Neural progenitor cell (in vitro differentiated cells): ENCODE measurements at regions not wholly inside any gene's neighbourhood (a gene's known extent, or its start where the extent isn't known, plus 50 kb on each side); places are given as distances from the start of the nearest gene placed in this dataset.

Experiments used
- DNase-seq: peaks from one replicate; pipeline ENCODE4 v3.0.0-alpha.2; 2016; ENCODE audit warnings: low spot score
- H2AFZ ChIP-seq: fragments of 200-600 bp; sonication (generic); replicated peaks from 2 replicates; pipeline ENCODE4 v1.6.1; 2016; ENCODE audit warnings: antibody characterized with exemption
- H3F3A ChIP-seq: fragments of 200-600 bp; sonication (generic); 2 replicates; pipeline ENCODE4 v1.6.1; 2016; ENCODE audit warnings: antibody characterized with exemption, low read depth
- H3K27ac ChIP-seq: fragments of 200-600 bp; sonication (generic); 2 replicates; pipeline ENCODE4 v1.5.1; 2016; ENCODE audit warnings: mild to moderate bottlenecking
- H3K27me3 ChIP-seq: fragments of 200-600 bp; sonication (generic); 2 replicates; pipeline ENCODE4 v1.6.1; 2016; ENCODE audit warnings: mild to moderate bottlenecking, moderate library complexity
- H3K36me3 ChIP-seq: fragments of 200-600 bp; sonication (generic); 2 replicates; pipeline ENCODE4 v1.5.1; 2016
- H3K4me1 ChIP-seq: fragments of 200-600 bp; sonication (generic); 2 replicates; pipeline ENCODE4 v1.6.1; 2016; ENCODE audit warnings: mixed run types
- H3K4me2 ChIP-seq: fragments of 200-600 bp; sonication (generic); 2 replicates; pipeline ENCODE4 v1.6.1; 2016
- H3K4me3 ChIP-seq: fragments of 200-600 bp; sonication (generic); 2 replicates; pipeline ENCODE4 v1.5.1; 2016
- H3K79me2 ChIP-seq: fragments of 200-600 bp; sonication (generic); 2 replicates; pipeline ENCODE4 v1.6.1; 2016; ENCODE audit warnings: low read depth
- H3K9ac ChIP-seq: fragments of 200-600 bp; sonication (generic); 2 replicates; pipeline ENCODE4 v1.6.1; 2016
- H3K9me3 ChIP-seq: fragments of 200-600 bp; sonication (generic); 2 replicates; pipeline ENCODE4 v1.5.1; 2016; ENCODE audit warnings: low read depth
- H4K20me1 ChIP-seq: fragments of 200-600 bp; sonication (generic); 2 replicates; pipeline ENCODE4 v1.6.1; 2016; ENCODE audit warnings: low read depth
- H3K27ac Mint-ChIP-seq: 3 replicates; pipeline ENCODE4 v1.8.0; 2021; ENCODE audit warnings: mixed read lengths
- H3K27me3 Mint-ChIP-seq: 2 replicates; pipeline ENCODE4 v1.8.0; 2022; ENCODE audit warnings: low read depth, mild to moderate bottlenecking, inconsistent platforms, moderate library complexity, mixed read lengths; ENCODE audit not compliant: insufficient read depth
- H3K36me3 Mint-ChIP-seq: 3 replicates; pipeline ENCODE4 v1.8.0; 2021; ENCODE audit warnings: mixed read lengths
- H3K4me1 Mint-ChIP-seq: 3 replicates; pipeline ENCODE4 v1.8.0; 2021; ENCODE audit warnings: mixed read lengths
- H3K4me3 Mint-ChIP-seq: 3 replicates; pipeline ENCODE4 v1.8.0; 2021; ENCODE audit warnings: mild to moderate bottlenecking, moderate library complexity, mixed read lengths
- H3K9me3 Mint-ChIP-seq: 3 replicates; pipeline ENCODE4 v1.8.0; 2020; ENCODE audit warnings: mixed read lengths
- EZH2 ChIP-seq: fragments of 200-600 bp; sonication (generic); IDR thresholded peaks from 2 replicates; pipeline ENCODE4 v1.6.1; 2017; ENCODE audit warnings: antibody characterized with exemption, mild to moderate bottlenecking, moderate library complexity
- EZH2phosphoT487 ChIP-seq: fragments of 200-600 bp; sonication (generic); IDR thresholded peaks from 2 replicates; pipeline ENCODE4 v1.6.1; 2017; ENCODE audit warnings: antibody characterized with exemption
- TF ChIP-seq, protein P1 (sequence below): fragments of 200-600 bp; sonication (generic); IDR thresholded peaks from 2 replicates; pipeline ENCODE4 v1.5.1; 2017; ENCODE audit warnings: antibody characterized with exemption, mild to moderate bottlenecking

DNA sequence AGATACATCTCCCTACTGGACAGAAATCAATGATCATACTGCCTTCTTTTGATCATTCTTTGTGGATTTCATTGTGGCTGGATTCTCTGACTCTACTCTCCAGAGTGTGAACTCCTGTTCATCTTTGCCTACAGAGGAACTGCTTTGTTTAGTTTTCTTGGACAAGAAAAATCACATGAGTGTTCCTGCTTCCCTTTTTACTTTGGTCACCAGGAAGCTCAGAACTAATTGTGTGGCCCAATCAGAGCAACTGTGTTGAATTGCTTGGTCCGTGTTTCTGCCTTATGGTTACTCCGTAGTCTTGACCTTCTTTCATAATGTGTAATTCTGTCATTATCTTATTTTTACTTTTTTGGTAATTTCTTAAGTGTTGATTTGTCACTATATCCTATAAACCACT is 97.0 kb downstream of the MAF start:
- Histone ChIP-seq H3K36me3 (no peaks in the 10 kb centered on the region), H3K4me1 (no peaks in the 10 kb centered on the region), H4K20me1 (no peaks in the 10 kb centered on the region), H2AFZ (no peak overlapping the region), H3F3A (no peaks in the 10 kb centered on the region), H3K4me3 (no peak overlapping the region), H3K4me2 (no peak overlapping the region), H3K9me3 (no peaks in the 10 kb centered on the region), H3K9ac (no peak overlapping the region), H3K79me2 (no peaks in the 10 kb centered on the region), H3K27me3 (no peaks in the 10 kb centered on the region), H3K27ac (no peak overlapping the region)
- Mint-ChIP-seq H3K9me3 (no peaks in the 10 kb centered on the region), H3K36me3 (no peaks in the 10 kb centered on the region), H3K4me3 (no peak overlapping the region), H3K4me1 (peaks cover 3% of the 10 kb centered on the region), H3K27me3 (peaks cover 2% of the 10 kb centered on the region), H3K27ac (no peak overlapping the region)
- no peak for DNase-seq
- TF ChIP-seq EZH2phosphoT487 = no peak
- TF ChIP-seq, protein P1, sequence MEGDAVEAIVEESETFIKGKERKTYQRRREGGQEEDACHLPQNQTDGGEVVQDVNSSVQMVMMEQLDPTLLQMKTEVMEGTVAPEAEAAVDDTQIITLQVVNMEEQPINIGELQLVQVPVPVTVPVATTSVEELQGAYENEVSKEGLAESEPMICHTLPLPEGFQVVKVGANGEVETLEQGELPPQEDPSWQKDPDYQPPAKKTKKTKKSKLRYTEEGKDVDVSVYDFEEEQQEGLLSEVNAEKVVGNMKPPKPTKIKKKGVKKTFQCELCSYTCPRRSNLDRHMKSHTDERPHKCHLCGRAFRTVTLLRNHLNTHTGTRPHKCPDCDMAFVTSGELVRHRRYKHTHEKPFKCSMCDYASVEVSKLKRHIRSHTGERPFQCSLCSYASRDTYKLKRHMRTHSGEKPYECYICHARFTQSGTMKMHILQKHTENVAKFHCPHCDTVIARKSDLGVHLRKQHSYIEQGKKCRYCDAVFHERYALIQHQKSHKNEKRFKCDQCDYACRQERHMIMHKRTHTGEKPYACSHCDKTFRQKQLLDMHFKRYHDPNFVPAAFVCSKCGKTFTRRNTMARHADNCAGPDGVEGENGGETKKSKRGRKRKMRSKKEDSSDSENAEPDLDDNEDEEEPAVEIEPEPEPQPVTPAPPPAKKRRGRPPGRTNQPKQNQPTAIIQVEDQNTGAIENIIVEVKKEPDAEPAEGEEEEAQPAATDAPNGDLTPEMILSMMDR = no peak
- no peak for TF ChIP-seq EZH2

- Histone ChIP-seq H3K4me1 (no peaks in the 10 kb centered on the region), H3K36me3 (no peaks in the 10 kb centered on the region), H3K79me2 (no peaks in the 10 kb centered on the region), H3F3A (no peaks in the 10 kb centered on the region), H3K27ac (no peak overlapping the region), H3K9me3 (no peaks in the 10 kb centered on the region), H2AFZ (no peak overlapping the region), H3K4me2 (no peak overlapping the region), H4K20me1 (no peaks in the 10 kb centered on the region), H3K9ac (no peak overlapping the region), H3K4me3 (no peak overlapping the region), H3K27me3 (no peaks in the 10 kb centered on the region)
- no peak for DNase-seq
- Mint-ChIP-seq H3K27ac (no peak overlapping the region), H3K27me3 (peaks cover 2% of the 10 kb centered on the region), H3K4me1 (no peaks in the 10 kb centered on the region), H3K36me3 (no peaks in the 10 kb centered on the region), H3K4me3 (no peak overlapping the region), H3K9me3 (no peaks in the 10 kb centered on the region)
- TF ChIP-seq EZH2 = no peak
Measured at GRCh38 chr16:79501446-79501845, 99.1 kb downstream of the MAF start.

DNA sequence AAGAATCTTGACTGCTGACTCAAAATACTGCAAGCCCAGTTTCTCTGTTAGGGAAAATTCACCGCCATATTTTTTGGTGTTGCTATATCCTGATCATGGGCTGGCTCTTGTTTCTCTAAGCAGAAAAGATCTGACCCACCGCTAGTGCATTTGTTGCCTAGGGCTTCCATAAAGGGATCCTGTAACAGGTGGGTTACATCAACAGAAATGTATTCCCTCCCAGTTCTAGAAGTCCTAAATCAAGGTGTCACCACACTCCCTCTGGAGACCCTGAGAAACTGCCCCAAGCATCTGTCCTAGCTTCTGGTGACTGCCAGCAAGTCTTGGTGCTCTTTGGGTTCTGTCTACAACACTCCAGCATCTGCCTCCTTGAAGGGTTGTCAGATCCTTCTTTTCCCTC is 99.7 kb downstream of the MAF start:
- H3K79me2 ChIP-seq = no peaks in the 10 kb centered on the region
- DNase-seq = no peak
- no peaks in the 10 kb centered on the region for H3K36me3 Mint-ChIP-seq
- TF ChIP-seq EZH2 = no peak
- TF ChIP-seq, protein P1 = no peak
- no peak for TF ChIP-seq EZH2phosphoT487
- no peak overlapping the region for H3K4me3 ChIP-seq
- H2AFZ ChIP-seq = no peak overlapping the region
- H3K27me3 Mint-ChIP-seq = peaks cover 2% of the 10 kb centered on the region
- no peaks in the 10 kb centered on the region for H3K27me3 ChIP-seq
- H3K27ac Mint-ChIP-seq = no peak overlapping the region
- peaks cover 3% of the 10 kb centered on the region for H3K9me3 Mint-ChIP-seq
- no peak overlapping the region for H3K4me3 Mint-ChIP-seq
- no peak overlapping the region for H3K9ac ChIP-seq
- no peaks in the 10 kb centered on the region for H3K4me1 Mint-ChIP-seq
- H3K9me3 ChIP-seq = no peaks in the 10 kb centered on the region
- no peaks in the 10 kb centered on the region for H3F3A ChIP-seq
- H3K4me2 ChIP-seq = no peak overlapping the region
- no peaks in the 10 kb centered on the region for H3K4me1 ChIP-seq
- H3K36me3 ChIP-seq = no peaks in the 10 kb centered on the region
- no peaks in the 10 kb centered on the region for H4K20me1 ChIP-seq
- H3K27ac ChIP-seq = no peak overlapping the region

DNA sequence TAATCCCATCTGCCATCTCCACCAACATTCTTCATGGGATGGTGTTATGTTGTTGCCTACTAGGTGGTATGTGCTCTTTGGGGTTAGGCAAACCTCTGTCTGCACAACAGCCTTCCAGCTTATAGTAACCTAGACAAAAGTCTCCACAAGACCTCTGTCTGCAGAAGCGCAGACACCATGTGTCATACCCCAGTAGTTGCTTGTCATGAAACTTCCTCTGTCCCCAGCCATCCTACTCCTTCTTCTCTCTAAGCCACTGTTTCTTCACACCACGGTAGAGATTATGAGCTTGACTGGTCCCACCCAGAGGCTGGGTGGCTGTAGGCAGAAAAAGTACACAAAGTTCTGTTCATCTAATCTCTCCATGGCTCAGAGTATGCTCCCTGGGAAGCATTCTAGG is 100.3 kb downstream of the MAF start:
- Histone ChIP-seq H3F3A (no peaks in the 10 kb centered on the region), H3K27ac (no peak overlapping the region), H3K36me3 (no peaks in the 10 kb centered on the region), H3K4me3 (no peak overlapping the region), H3K79me2 (no peaks in the 10 kb centered on the region), H3K9ac (no peak overlapping the region), H3K4me2 (no peak overlapping the region), H3K9me3 (no peaks in the 10 kb centered on the region), H4K20me1 (no peaks in the 10 kb centered on the region), H3K27me3 (no peaks in the 10 kb centered on the region), H2AFZ (no peak overlapping the region), H3K4me1 (no peaks in the 10 kb centered on the region)
- no peak overlapping the region for H3K27ac Mint-ChIP-seq
- TF ChIP-seq EZH2 (no peak), EZH2phosphoT487 (no peak)
- TF ChIP-seq, protein P1 = no peak
- H3K36me3 Mint-ChIP-seq = no peaks in the 10 kb centered on the region
- no peak overlapping the region for H3K4me3 Mint-ChIP-seq
- peaks cover 4% of the 10 kb centered on the region for H3K9me3 Mint-ChIP-seq
- no peak for DNase-seq
- no peaks in the 10 kb centered on the region for H3K4me1 Mint-ChIP-seq
- peaks cover 2% of the 10 kb centered on the region for H3K27me3 Mint-ChIP-seq
